IPS-NIHi7 (cell line): ENCODE measurements at regions not wholly inside any gene's neighbourhood (a gene's known extent, or its start where the extent isn't known, plus 50 kb on each side); places are given as distances from the start of the nearest gene placed in this dataset.
A peak's percentile ranks its signal among the peaks of the same experiment; 100 is the strongest.
"Not testable (repeated sequence)": the region's sequence is repeated elsewhere in the genome, so short reads cannot be mapped to it uniquely, and the experiment has no call there.

ENCODE experiments used
- DNase-seq: peaks from one replicate; pipeline ENCODE4 v3.0.0; 2012; ENCODE audit warnings: mixed read lengths; ENCODE audit errors: extremely low spot score

DNA sequence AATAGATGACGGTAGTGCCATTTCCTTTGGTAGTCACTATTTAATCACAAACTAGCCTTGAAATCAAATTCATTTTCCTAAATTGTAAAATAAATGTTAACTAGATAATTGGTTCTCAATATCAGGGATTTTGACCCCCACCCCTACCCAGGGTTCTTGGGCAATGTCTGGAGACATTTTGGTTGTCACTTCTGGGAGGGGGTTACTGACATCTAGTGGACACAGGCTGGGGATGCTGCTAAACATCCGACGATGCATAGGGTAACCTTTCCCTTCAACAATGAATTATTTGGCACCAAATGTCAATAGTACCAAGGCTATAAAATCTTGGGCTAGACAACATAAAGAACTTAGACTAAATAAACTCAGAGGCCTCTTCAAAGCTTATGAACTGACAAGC lies 285.8 kb upstream of the TRPC5 start:
- peak; percentile 51 for DNase-seq

DNA sequence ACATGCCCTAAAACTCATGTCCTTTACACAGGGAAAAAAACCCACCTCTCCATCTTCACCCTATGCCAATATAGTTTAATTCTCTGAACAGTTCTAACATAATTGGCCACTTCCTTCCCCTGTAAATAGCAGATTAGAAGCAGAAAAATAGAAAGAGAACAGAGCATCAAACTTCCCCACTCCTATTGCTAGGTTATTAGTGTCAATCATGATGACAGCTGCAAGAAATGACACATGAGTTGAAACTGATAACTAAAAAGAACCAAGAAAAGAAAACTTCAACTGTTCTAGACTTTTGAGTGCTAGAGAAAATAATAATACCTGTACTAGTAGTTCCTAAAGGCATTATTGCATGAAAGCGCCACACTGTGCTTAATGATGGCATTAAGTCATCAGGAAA lies 284.5 kb upstream of the TRPC5 start:
- no peak for DNase-seq

DNA sequence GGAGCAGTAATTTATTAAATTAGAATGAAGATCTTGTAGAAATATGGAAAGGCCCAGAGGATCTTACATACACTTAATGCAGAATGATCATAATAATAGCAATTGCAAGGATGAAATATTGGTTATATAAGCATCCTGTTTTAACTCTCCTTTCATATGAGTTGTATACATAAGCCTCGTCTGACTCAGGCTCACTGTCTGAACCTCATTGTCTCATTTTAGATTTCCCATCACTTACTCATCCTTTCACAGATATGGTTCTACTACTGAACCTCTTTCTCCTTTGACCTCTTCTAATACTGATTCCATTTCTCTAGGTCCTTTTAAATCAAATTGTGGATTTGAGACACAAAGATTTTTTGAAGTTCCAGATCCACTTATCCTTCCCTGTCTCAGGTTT lies 277.3 kb upstream of the TRPC5 start:
- no peak for DNase-seq

DNA sequence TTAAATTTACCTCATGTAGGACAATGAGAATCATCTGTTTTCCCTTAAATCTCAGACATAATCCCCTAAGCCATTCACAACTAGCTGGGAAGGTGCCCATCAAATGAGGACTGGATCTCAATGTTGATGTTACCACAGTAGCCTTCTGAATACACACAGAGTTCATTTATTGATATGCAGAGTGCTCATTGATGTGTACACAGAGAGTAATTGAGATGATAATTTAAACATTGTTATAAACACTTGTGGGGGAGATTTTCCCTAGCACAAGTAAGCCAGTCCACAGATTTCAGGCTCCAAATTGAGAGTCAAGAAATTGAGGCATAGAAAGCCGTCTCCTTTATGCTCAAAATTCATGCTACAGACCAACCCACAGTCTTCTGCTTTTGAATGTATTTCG lies 273.4 kb upstream of the TRPC5 start:
- DNase-seq: no peak

DNA sequence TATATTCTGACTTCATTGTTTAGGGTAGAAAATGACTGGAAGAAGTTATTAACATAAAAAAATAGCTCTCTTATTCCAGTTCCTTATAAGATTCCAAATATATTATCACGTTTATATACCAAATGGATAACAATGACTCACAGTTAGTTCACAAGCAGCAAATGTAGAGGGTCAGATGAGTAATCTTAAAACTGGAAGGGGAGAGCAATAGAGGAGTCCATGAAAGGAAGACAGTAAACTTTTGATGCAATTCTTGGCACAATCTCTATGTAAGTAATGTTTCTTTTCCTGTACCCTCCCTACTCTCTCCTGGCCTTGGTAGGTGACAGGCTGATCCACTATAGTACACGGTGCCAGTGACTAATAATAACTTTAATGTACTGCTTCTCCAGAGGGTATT lies 259.0 kb upstream of the TRPC5 start:
- no peak for DNase-seq

DNA sequence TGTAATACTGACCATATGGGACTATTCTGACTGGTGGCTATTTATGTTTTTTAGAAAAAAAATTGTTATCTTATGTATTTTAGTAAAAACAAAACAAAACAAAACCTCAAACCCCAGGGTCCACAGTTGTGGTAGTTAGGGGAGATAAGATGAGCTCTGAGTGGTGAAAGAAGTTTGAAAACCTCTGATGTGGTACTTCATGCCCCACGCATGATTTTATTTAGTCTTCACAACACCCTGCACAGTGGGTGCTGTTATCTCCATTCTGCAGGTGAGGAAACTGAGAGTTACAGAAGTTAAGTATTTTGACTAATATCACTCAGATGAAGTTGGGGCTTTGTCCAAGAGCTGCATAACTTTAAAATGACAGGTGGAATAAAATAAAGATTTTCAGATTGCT lies 230.6 kb upstream of the TRPC5 start:
- no peak for DNase-seq

DNA sequence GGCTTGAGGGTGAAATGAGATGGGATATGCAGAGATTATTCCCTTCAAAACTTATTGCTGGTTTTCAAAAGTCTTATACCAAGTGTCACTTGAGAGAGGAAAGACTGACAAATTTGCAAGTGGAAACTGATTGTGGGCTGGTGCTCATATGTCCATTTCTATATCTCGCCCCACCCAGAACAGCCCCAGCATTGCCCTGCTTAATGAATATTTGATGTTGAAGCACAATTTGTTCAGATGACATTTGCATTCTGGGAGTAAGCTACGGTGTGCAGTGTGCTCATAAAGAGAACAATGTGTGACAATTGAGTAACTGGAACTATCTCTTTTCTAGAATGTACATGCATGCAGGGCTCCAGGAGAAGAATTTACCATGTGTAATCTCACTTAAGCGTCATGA lies 223.5 kb upstream of the TRPC5 start:
- DNase-seq: no peak

DNA sequence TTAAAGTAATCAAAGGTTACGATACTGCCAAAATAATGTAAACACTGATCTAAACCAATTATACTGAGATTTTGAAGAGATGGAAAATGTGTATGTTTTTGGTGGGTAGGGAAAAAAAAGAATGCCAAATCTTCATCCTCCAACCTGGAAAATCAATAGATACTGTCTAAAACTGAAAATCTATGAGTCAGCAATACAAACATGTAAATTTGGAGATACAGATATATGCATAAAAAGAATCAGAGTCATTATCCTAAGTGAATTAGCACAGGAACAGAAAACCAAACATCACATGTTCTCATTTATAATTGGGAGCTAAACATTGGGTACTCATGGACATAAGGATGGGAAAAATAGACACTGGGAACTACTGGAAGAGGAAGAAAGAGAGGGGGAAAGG lies 197.4 kb upstream of the TRPC5 start:
- no peak for DNase-seq

DNA sequence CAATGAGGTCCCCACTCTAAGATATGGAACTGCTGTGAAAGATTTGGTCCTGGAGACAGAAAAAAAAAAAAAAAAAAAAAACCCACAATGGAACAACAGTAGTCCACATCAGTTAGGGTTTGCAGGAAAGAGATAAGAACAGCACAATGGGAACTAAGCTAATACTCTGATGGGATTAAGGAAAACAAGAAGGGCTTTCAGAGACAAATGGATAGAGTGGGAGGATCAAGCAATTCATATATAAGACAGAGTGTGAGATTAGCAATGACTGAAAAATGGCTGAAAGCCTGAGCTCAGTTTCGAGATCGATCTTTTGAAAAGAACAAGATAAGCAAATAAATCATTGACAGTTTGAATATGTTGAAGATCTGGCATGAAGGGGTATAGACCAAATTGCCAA lies 188.4 kb upstream of the TRPC5 start:
- no peak for DNase-seq

DNA sequence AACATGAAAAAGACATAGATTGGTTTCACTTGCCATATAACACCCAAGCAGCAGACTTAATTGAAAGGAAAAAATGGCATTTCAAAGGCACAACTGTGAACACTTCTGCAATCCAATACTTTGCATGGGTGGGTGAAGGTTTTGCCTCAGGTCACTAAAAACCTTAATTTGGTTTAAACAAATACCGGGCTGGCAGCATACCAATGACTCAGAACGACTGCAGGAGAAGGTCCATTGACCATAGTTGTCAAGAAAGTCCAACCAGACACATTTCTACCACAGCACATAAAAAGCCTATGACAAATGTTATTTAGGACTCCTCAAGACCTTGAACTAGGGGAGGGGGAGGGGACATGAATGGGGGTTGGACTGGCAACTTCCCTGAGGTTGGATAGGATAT lies 183.6 kb upstream of the TRPC5 start:
- no peak for DNase-seq

DNA sequence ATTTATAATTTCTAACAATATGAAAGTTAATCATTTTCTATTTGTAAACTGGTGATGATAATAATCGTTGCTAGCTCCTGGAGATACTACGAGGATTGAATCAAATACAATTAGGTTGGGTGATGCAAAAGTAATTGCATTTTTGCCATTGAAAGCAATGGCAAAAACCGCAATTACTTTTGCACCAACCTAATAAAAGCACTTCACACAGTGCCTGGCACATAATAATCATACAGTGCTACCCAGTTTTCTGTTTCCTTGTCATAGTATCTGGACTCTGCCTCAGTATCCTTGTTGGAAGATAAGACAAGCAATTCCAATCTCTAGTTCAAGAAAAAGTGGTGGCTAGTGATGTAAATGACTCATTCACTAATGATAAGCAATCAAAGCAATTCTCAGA lies 176.8 kb upstream of the TRPC5 start:
- no peak for DNase-seq

DNA sequence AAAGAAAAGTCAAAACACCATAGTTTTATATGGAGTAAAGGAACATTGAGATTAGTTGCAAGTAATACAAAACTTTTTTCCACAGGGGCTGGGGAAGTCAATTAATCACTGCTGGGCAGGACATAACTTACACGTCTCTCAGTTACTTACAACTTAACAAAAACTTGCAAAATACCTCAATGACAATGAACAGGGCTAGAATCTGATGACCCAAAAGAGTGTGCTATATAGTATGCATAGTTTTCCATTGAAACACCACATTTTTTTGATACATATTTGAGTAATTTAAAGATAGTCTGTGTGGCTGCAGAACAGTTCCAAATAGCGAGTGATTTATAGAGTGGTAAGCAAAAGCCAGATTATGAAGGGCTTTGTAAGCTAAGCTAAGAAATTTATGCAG lies 172.3 kb upstream of the TRPC5 start:
- DNase-seq: no peak

DNA sequence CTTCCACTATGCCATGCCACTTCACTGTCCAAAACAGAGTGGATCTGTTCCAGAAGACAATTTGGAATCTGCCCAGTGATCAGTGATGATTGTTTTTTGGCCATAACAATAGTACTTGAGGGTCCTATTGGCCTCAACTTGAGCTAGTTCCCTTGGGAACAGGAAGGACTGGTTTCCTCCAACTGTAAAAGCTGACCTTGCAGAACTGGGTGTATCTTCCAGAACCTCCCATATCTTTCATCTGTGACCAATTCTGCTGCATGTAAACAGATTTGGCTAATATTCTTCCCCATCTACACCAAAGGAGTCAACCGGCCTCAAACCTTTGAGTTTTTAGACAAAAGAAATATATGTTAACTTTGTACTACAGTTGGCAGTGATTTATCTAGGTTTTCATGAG lies 165.1 kb upstream of the TRPC5 start:
- DNase-seq: no peak

DNA sequence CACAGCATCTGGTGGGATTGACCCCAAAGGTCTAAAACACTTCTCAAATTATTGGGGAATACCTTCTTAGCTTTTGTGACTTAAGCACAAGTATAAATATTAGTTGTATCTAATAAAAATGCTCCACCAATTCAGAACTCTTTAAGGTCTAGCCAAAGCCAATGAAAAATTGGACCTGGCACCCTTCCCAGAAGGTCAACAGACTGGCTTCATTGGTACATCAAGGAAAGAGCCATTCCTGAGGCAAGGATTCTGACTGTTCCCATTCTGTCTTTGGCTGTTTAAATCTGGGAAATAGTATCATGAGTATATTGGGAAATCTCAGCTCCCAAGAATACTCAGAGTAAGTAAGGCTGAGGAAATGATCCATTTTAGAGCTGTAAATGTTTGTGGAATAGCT lies 153.0 kb upstream of the TRPC5 start:
- no peak for DNase-seq

DNA sequence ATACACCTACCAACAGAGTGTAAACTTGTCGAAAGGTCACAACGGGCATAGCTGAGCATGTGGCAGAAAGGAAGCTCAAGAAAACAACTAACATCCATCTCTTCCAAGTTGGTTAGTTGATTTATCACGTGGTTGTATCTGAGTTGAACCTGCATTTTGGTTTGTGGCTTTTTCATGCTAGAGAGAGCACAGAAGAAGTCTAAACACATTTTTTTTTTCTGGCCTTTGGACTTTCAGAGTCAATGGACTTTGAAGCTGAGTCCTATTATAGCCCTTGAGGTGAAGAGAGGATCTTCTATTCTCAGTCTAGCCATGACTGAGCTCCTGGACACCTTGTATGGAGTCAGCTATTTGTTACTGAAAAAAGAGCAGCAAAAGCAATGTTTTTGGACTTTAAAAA lies 150.6 kb upstream of the TRPC5 start:
- no peak for DNase-seq

DNA sequence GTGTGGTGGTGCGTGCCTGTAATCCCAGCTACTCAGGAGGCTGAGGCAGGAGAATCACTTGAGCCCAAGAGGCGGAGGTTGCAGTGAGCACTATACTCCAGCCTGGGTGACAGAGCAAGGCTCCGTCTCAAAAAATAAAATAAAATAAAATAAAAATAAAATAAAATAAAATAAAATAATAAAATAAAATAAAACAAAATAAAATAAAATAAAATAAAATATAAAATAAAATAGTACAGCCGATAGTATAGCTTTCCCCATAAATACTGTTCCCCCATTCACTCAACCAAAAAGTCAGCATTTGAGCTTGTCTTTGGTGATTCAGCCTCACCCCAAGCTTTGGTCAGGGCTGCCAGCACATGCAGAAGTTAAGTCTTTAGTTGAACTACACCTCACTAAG lies 144.2 kb upstream of the TRPC5 start:
- DNase-seq: not testable (repeated sequence)

DNA sequence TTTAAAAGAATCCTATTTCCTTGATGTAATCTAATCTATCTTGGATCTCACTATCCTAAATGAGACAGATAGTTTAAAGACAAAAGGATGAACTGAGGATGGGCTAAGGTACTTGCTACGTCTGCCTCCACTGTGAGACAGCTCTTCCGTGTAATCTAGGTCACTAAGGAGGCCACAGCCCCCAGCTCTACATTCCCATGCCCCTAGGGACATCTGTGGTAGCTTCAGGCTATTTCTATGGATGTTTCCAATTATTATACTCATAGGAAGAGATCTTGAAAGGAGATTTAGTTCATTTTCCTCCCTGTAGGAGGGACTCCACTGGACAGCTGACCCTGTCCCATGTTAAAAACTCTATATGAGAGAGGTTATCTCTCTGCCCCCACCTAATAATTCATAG lies 140.8 kb upstream of the TRPC5 start:
- no peak for DNase-seq

DNA sequence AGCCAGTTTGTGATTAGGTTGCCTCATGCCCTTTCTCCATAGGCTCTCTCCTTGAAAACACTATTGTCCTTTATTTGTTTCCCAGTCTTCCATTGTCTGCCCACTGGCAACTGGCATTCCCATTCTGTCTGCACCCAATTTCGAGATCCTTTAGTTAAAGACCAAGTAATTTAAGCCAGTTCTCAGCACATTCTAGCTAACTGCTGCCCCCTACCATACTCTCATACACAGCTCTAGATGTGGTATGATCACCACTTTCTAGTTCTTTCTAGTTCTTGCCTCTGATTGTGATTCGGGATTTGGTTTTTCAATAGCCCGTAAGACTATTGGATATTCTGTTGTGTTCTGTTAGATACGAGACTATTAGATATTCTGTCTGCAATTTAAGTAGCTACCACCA lies 135.8 kb upstream of the TRPC5 start:
- DNase-seq: peak; percentile 24

DNA sequence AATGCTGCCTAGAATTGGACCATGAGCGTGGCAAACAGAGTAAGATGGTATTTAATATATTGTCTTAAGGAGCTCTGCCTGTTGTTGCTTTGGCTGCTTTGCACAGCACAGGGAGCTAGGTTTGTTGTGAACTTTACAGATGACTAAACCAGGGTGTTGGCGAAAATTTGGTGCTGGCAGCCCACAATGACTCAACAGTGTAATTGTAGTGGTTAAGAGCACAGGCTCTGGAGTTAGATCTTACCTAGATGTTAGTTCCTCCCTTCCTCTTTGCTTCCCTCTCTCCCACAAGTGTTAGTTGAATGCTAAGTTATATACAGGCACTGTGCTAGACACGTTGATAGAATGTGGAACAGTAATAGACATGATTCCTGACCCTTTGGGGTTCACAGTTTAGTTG lies 128.9 kb upstream of the TRPC5 start:
- DNase-seq: no peak

DNA sequence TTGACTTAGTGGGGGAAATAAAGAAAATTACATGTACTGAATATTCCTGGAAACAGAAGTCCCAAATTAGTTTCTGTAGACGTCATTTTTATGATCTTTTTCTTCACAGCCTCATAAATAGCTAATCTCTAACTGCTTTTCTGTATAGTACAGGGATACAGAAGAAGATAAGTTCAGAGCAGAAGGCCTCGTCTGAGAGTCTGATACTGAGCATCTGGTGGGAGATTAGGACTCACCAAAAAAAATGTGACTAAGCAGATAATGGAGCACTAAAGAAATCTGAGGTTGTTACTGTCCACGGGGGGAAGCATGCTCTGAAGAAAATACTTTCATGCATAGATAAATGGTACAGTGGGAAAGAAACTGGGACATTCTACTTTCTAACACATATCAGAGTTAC lies 115.3 kb upstream of the TRPC5 start:
- no peak for DNase-seq

DNA sequence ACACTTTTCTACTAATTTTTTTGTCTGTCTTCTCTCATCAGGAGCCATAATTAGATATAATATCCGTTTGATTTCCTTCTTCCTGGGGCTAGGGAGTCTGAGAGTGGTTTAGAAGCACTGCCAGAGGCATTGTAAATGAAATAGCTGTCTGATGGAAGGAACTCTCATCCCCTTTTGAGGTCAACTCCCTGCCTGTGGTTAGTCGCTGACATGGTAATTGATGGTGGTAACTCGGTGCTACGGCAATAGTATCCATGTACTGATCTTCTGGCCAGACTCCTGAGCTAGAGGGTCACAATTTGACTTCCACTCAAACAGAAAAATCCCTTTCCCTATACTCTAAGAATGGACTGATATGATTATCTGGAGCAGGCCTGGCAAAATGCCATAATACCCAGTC lies 108.1 kb upstream of the TRPC5 start:
- DNase-seq: no peak

DNA sequence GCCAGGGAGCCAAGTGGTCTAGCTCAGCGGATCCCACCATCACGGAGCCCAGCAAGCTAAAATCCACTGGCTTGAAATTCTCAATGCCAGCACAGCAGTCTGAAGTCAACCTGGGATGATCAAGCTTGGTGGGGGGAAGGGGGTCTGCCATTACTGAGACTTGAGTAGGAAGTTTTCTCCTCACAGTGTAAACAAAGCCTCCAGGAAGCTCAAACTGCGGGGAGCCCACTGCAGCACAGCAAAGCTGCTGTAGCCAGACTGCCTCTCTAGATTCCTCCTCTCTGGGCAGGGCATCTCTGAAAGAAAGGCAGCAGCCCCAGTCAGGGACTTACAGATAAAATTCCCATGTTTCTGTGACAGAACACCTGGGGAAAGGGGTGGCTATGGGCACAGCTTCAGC lies 98.8 kb upstream of the TRPC5 start:
- DNase-seq: not testable (repeated sequence)

DNA sequence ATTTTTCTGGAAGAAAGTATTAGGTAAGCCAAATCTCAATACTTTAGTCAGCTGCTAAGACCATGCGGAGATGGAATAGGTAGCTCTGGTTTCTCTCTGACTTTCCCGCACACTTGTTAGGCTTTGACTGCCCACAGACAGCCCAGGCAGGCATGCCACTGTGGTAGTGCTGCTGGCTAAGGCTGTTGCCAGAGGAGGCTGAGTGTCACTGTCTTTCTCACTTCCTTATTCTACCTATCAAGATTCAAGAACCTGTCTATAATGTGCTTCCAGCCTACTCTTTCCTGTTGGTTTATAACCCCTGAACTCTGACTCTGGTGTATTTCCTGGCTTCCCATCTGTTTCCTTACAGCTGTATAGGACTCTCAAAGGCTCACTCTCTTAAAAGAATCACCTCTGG lies 81.8 kb upstream of the TRPC5 start:
- no peak for DNase-seq

DNA sequence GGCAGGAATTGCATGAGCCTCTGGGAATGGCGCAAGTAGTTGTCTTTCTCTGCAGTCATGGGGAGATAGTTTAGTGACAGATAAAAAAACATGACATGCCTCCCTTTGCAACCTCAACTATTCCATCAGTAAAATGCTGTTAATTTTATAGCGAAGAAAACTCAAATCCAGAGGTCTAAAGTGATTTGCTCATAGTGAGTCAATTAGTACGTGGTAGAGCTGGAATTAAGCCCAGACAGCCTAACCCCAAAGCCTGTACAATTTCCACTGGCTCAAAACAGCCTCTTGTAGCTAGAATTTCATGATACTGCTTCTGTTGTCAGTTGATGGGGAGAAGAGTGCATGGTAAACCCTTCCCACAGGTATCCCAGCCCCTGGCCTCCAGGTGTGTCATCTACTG lies 81.3 kb upstream of the TRPC5 start:
- no peak for DNase-seq

DNA sequence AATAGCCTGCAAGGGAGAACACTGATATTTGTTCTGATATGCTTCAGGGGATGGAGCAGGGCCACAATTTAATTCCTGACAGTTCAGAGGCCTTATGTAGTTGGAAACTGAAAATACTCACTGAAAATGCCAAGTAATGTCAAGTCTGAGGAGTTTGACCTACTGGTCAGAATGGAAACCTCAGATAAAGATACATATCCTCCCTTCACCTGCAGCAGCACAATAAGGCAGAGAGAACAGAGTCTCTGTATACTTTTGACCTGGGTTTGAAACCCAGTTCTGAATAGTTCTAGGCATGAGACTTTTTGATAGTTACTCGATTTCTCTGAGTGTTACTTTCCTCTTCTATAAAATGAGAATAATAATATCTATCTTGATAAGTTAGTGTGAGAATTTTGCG lies 65.8 kb upstream of the TRPC5 start:
- DNase-seq: no peak
